Natural killer cell (primary cell): ENCODE measurements at regions not wholly inside any gene's neighbourhood (a gene's known extent, or its start where the extent isn't known, plus 50 kb on each side); places are given as distances from the start of the nearest gene placed in this dataset.

Experiments
- ATAC-seq, 3 donors: fragments of 150-1000 bp in 2 of 3; fragments of 200-7000 bp in 1 of 3; cut with Tn5 transposase; 1 replicate in 1 of 3; 2 replicates in 2 of 3; pipeline ENCODE4 v1.10.0; 2021; ENCODE audit warnings: mild to moderate bottlenecking in 2 of 3, moderate library complexity in 2 of 3
- DNase-seq, 2 donors: peaks; one replicate each; pipeline versions ENCODE4 v3.0.0 to v3.0.0-alpha.2; 2013 to 2021; ENCODE audit warnings: mixed read lengths in 1 of 2
- H3K27ac ChIP-seq: one replicate; pipeline ENCODE4 v1.5.1; 2013; ENCODE audit warnings: mild to moderate bottlenecking, low read length
- H3K27me3 ChIP-seq: one replicate; pipeline ENCODE4 v1.6.1; 2013; ENCODE audit warnings: low read length; ENCODE audit not compliant: control insufficient read depth, insufficient read depth
- H3K36me3 ChIP-seq: one replicate; pipeline ENCODE4 v1.6.1; 2013; ENCODE audit warnings: low read length; ENCODE audit not compliant: control insufficient read depth, insufficient read depth
- H3K4me1 ChIP-seq: one replicate; pipeline ENCODE4 v1.6.1; 2013; ENCODE audit warnings: low read length; ENCODE audit not compliant: control insufficient read depth, insufficient read depth
- H3K4me3 ChIP-seq: one replicate; pipeline ENCODE4 v1.5.1; 2013; ENCODE audit warnings: low read length
- H3K9me3 ChIP-seq: one replicate; pipeline ENCODE4 v1.6.1; 2013; ENCODE audit warnings: low read length; ENCODE audit not compliant: control insufficient read depth, insufficient read depth
- H3K27ac Mint-ChIP-seq, 2 donors: one replicate each; pipeline ENCODE4 v1.8.0; 2022; ENCODE audit warnings: mild to moderate bottlenecking in 2 of 2, mixed read lengths in 2 of 2, moderate library complexity in 1 of 2
- H3K27me3 Mint-ChIP-seq, 2 donors: one replicate each; pipeline ENCODE4 v1.8.0; 2022; ENCODE audit warnings: low read depth in 2 of 2, mixed read lengths in 2 of 2
- H3K36me3 Mint-ChIP-seq: one replicate; pipeline ENCODE4 v1.8.0; 2022; ENCODE audit warnings: mixed read lengths
- H3K4me1 Mint-ChIP-seq, 2 donors: one replicate each; pipeline ENCODE4 v1.8.0; 2022; ENCODE audit warnings: mixed read lengths in 2 of 2
- H3K4me3 Mint-ChIP-seq: one replicate; pipeline ENCODE4 v1.8.0; 2022; ENCODE audit warnings: mild to moderate bottlenecking, moderate library complexity, mixed read lengths
- H3K9me3 Mint-ChIP-seq, 2 donors: one replicate each; pipeline ENCODE4 v1.8.0; 2022; ENCODE audit warnings: mixed read lengths in 2 of 2
- CTCF ChIP-seq: fragments of 200-600 bp; IDR thresholded peaks from one replicate; pipeline ENCODE4 v1.8.0; 2022; ENCODE audit warnings: antibody characterized with exemption
- WGBS: methylation state at CpG from one replicate; pipeline ENCODE4 v1.1.7; 2013; ENCODE audit warnings: missing lambda C conversion rate; ENCODE audit not compliant: insufficient coverage; 5-methylcytosine and 5-hydroxymethylcytosine counted together
- intact Hi-C: fragments of 100-400 bp; cut with micrococcal nuclease; formaldehyde crosslinking; loops from one replicate; pipeline ENCODE4 v1.14.2; 2022

GRCh38 chr18:78739115-78739514, 240.5 kb upstream of the SALL3 start:
- intact Hi-C loops: no loop called here
- H3K9me3 Mint-ChIP-seq: peaks cover 0 to 7% of the 10 kb centered on the region in 2 donors
- no peak overlapping the region for H3K4me3 ChIP-seq
- H3K4me1 Mint-ChIP-seq: no peaks in the 10 kb centered on the region
- peak overlapping the region in 1 of 2 donors; percentile 39 for H3K27ac Mint-ChIP-seq
- no peak for TF ChIP-seq CTCF
- H3K27ac ChIP-seq: no peak overlapping the region
- H3K4me3 Mint-ChIP-seq: no peak overlapping the region
- H3K27me3 ChIP-seq: no peaks in the 10 kb centered on the region
- DNase-seq (no peak), ATAC-seq (peak in 1 of 3 donors; percentile 31)
- no peaks in the 10 kb centered on the region for H3K36me3 ChIP-seq
- no peaks in the 10 kb centered on the region for H3K27me3 Mint-ChIP-seq
- no peaks in the 10 kb centered on the region for H3K4me1 ChIP-seq
- peaks cover 5% of the 10 kb centered on the region for H3K9me3 ChIP-seq
- H3K36me3 Mint-ChIP-seq: no peaks in the 10 kb centered on the region
- 100% methylated on average over 3 of the region's 3 CpGs for WGBS

- TF ChIP-seq CTCF: no peak
- no peak overlapping the region for H3K4me3 ChIP-seq
- intact Hi-C loops: no loop called here
- Mint-ChIP-seq H3K27me3 (no peaks in the 10 kb centered on the region), H3K4me1 (no peaks in the 10 kb centered on the region), H3K4me3 (no peak overlapping the region), H3K9me3 (peaks cover 0 to 7% of the 10 kb centered on the region in 2 donors), H3K36me3 (no peaks in the 10 kb centered on the region), H3K27ac (no peak overlapping the region)
- no peaks in the 10 kb centered on the region for H3K4me1 ChIP-seq
- H3K27me3 ChIP-seq: no peaks in the 10 kb centered on the region
- peaks cover 5% of the 10 kb centered on the region for H3K9me3 ChIP-seq
- H3K36me3 ChIP-seq: no peaks in the 10 kb centered on the region
- no peak overlapping the region for H3K27ac ChIP-seq
- ATAC-seq (no peak), DNase-seq (no peak)
- 90% methylated on average over 24 of the region's 24 CpGs for WGBS
Observed at GRCh38 chr18:78739882-78740677, 239.5 kb upstream of the SALL3 start.

GRCh38 chr18:78740876-78741275, 238.7 kb upstream of the SALL3 start:
- DNase-seq (no peak), ATAC-seq (no peak)
- no peak overlapping the region for H3K4me3 ChIP-seq
- no peaks in the 10 kb centered on the region for H3K4me1 Mint-ChIP-seq
- H3K27me3 Mint-ChIP-seq: no peaks in the 10 kb centered on the region
- H3K27ac ChIP-seq: no peak overlapping the region
- H3K9me3 ChIP-seq: peaks cover 5% of the 10 kb centered on the region
- 88% methylated on average over 13 of the region's 13 CpGs for WGBS
- H3K4me1 ChIP-seq: no peaks in the 10 kb centered on the region
- H3K36me3 Mint-ChIP-seq: no peaks in the 10 kb centered on the region
- no peaks in the 10 kb centered on the region for H3K27me3 ChIP-seq
- peaks cover 0 to 7% of the 10 kb centered on the region in 2 donors for H3K9me3 Mint-ChIP-seq
- no peak overlapping the region for H3K4me3 Mint-ChIP-seq
- H3K36me3 ChIP-seq: no peaks in the 10 kb centered on the region
- H3K27ac Mint-ChIP-seq: no peak overlapping the region
- intact Hi-C loops: no loop called here
- TF ChIP-seq CTCF: no peak
